ENCODE measurements at regions not wholly inside any gene's neighbourhood (a gene's known extent, or its start where the extent isn't known, plus 50 kb on each side); places are given as distances from the start of the nearest gene placed in this dataset.

DNA sequence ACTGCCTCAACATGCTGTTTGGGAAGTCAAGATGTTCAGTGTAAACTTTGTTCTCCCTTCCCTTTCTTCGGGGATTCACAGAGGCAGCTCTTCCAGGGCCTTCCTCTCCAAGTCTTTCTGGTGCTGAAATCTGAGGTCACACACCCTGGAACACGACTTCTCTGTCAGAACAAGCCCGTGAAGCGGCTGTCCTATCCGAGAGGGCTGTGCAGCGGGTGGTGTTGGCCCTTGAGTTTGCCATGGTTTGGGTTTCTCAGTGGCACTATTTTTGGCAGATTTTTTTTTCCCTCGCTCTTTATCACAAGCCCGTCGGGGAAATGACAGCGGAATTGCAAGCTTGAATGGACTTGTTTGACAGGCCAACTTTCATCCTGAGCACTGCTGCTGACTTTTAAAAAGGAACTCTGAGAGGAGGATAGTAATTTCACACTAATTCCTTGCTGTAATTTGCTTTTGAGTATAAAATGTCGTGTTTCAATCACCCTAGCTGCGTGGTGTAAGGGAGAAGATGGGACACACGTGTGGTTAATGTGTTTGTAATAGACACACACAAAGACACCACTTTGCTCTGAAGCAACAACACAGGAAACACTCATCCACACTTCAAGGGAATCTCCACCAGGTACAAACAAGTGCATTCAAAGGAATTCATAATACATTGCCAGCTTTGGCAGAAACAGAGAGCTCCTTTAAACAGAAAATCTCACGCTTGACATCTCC, 60.1 kb upstream of the TARBP1 start:
- peak; percentile 53 for ATAC-seq
- intact Hi-C loops (cut with DNase I) = loop anchor here (2.0 to 5.0 kb wide), 3 partner anchors 186 to 538 kb away; no protein-coding TSS in a partner anchor
- peak; percentile 81 for DNase-seq (ENCODE audit: missing footprints)

DNA sequence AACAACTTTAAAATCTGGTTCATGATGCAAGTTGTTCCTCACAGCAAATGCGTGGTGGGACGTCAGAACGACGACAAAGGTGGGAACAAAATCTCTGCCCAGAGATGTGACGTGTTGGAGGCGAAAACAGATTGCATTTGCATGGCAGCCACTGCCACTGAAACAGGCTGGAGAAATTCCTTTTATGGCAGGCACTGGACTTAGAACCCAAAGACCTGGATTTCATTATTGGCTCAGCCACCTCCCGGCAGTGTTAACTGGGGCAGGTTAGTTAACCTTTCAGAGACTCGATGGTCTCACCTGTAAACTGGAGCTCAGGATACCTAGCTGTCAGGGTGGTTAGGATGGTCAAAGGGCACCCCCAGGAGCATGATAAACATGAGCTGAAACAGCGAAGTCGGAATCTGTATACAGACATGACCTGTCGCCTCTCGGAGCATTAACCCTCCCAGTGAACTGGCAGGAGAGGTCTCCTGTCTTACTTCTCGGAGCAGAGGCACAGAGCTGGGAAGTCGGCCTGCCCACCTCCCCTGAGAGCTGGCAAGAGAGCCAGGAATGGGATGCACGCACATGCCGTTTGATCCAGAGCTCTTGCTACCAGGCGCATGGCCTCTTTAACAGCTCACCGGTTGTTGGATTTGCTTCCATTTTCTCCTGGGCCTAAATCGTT, 59.2 kb upstream of the TARBP1 start:
- intact Hi-C loops (cut with DNase I) = loop anchor here (2.0 to 5.0 kb wide), 3 partner anchors 187 to 539 kb away; no protein-coding TSS in a partner anchor
- DNase-seq (ENCODE audit: missing footprints) = no peak
- ATAC-seq = no peak

- ATAC-seq (no peak), DNase-seq (ENCODE audit: missing footprints) (no peak)
- intact Hi-C loops (cut with DNase I) = loop anchor here (5.0 kb wide), 2 partner anchors 450 to 540 kb away; no protein-coding TSS in a partner anchor
Measured at GRCh38 chr1:234537236-234537635, 58.3 kb upstream of the TARBP1 start.

- DNase-seq (ENCODE audit: missing footprints) (no peak), ATAC-seq (no peak)
- intact Hi-C loops (cut with DNase I) = loop anchor here (5.0 kb wide), 2 partner anchors 451 to 541 kb away; no protein-coding TSS in a partner anchor
Measured at GRCh38 chr1:234536741-234537140, 57.8 kb upstream of the TARBP1 start.

DNA sequence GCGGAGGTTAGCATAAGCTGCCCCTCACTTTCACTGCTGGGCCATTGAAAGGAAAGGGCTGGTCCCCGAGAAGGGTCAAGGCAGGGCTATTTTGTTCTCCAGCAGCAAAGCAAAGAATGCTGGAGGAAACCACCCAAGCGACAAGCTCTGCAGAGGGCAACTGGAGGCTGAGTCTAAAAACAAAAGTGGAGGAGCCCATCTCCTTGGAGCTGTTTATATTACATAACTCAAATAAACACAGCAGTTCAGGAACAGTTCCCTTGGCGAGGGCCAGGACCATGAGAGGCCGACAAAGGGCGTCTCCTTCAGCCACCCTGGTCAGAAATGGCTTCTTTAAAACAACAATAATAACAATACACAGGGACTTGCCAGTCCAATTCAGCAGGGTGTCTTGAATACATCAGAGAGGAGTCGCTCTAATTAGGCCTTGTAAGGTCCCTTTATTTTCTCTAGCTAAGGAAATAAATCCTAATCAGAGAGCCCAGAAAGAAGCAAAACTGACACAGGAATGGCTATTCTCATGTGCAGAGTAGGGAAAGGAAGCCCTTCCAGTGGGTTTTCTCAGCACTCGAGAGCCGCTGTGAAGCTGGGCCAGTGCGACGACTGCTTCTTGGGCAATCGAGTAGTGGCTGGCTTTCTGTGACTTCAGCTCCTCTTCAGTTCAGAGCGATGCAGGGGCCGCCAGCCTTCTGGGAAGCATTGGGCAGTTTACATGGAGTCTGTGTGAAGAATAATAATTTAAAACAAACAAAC, 57.0 kb upstream of the TARBP1 start:
- intact Hi-C loops (cut with DNase I) = loop anchor here (2.0 to 5.0 kb wide), 3 partner anchors 351 to 541 kb away; no protein-coding TSS in a partner anchor
- ATAC-seq = peak; percentile 47

GRCh38 chr1:234535218-234535617, 56.2 kb upstream of the TARBP1 start:
- intact Hi-C loops (cut with DNase I) = loop anchor here (2.0 to 5.0 kb wide), 3 partner anchors 352 to 542 kb away; no protein-coding TSS in a partner anchor
- ATAC-seq (no peak), DNase-seq (ENCODE audit: missing footprints) (no peak)

More for the DNA sequence above, 57.0 kb upstream of the TARBP1 start:
- DNase-seq (ENCODE audit: missing footprints) = peak; percentile 83

DNA sequence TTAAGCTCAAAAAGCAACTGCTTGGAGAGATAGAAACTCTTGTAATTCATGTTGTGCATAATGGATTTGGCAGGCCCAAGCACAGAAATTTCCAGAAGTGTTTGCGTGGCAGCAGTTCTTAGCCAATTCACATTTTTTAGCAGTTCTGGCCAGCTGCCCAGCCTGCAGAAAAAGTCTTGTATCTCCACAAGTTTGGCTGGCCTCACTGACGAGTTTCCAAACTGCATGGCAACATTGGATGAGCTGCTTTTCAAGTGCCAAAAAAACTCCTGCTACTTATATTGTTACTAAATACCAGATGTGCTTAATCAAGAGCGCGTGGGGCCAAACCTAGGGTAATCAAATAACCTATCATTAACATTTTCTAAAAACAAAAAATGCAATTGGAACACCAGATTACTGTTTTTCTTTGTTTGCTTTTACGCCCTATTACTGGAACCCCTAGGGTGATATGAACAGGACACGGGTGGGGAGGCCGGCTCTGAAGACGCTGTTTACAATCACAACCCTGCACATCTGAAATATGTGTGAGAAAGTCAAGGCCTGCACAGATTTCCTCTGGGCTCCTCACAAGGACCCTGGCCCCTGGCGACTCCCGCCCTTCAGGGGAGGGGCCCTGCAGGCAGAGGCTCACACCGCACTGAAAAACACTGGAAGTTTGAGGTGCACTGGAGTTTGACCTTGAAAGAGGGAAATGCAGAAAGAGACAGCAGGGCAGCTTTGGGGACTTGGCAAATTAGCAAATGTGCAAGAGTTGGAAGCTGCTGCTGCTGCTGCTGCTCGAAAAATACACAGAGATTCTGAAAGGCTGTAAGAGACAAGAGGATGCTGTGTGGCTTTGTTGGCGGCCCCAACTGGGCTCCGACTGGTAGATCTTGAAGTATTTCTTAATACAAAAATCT, 55.2 kb upstream of the TARBP1 start:
- ATAC-seq = peak; percentile 15

GRCh38 chr1:234533034-234533891, 54.3 kb upstream of the TARBP1 start:
- no peak for DNase-seq (ENCODE audit: missing footprints)
- peak; percentile 48 for ATAC-seq
- intact Hi-C loops (cut with DNase I) = loop anchor here (5.0 kb wide), 1 partner anchor 379 kb away; no protein-coding TSS in a partner anchor

More for the DNA sequence above, 55.2 kb upstream of the TARBP1 start:
- intact Hi-C loops (cut with DNase I) = loop anchor here (1.0 to 5.0 kb wide), 3 partner anchors 65 to 378 kb away; no protein-coding TSS in a partner anchor
- peak; percentile 93 for DNase-seq (ENCODE audit: missing footprints)

DNA sequence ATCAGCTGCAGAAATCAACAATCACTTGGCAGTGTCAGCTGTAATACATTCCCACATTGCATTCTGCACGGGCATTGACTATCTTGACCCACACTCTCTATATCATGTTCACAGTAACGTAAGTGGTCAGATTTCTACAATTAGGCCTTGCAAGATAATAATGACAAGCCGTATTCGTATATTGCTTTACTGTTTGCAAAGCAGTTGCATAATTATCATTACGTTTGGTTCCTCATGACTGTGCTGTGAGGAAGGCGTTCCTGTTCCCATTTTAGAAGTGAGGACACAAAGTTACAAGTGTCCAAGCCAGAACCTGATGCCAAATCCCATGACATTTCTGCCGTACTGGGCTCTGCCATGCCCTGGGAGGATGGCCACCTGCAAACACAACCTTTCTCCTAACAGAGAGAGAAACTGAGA, 53.5 kb upstream of the TARBP1 start:
- DNase-seq (ENCODE audit: missing footprints) (no peak), ATAC-seq (peak; percentile 62)
- intact Hi-C loops (cut with DNase I) = loop anchor here (1.0 to 5.0 kb wide), 2 partner anchors 77 to 380 kb away; no protein-coding TSS in a partner anchor

DNA sequence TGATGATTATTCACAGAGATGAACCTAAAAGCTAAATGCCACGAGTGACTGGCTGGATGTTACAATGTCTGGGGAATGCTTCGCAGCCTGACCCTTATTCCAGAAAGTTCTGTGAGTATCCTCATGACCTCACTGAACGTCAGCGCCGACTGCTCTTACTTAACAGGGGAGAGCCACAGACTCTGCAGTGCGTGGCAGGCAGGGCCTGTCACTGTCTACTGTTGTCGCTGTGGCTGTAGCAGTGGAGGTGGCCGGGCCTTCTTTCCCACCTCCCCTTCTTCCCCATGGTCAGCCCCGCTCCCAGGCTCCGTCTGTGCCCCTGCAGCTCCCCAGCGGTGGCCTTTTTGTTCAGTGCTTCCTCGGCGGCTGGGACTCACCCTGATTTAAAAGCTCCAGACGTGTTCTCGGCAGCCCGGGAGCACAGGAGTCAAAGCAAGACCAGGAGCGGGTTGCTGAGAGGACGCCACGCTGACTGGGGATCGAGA, 52.2 kb upstream of the TARBP1 start:
- ATAC-seq (peak; percentile 10), DNase-seq (ENCODE audit: missing footprints) (peak; percentile 78)
- intact Hi-C loops (cut with DNase I) = loop anchor here (5.0 kb wide), 1 partner anchor 381 kb away; no protein-coding TSS in a partner anchor

GRCh38 chr1:234530672-234531071, 51.7 kb upstream of the TARBP1 start:
- ATAC-seq (no peak), DNase-seq (ENCODE audit: missing footprints) (no peak)
- intact Hi-C loops (cut with DNase I) = loop anchor here (5.0 kb wide), 1 partner anchor 382 kb away; no protein-coding TSS in a partner anchor

GRCh38 chr1:234529950-234530237, 50.9 kb upstream of the TARBP1 start:
- ATAC-seq = no peak
- DNase-seq (ENCODE audit: missing footprints) = no peak

DNA sequence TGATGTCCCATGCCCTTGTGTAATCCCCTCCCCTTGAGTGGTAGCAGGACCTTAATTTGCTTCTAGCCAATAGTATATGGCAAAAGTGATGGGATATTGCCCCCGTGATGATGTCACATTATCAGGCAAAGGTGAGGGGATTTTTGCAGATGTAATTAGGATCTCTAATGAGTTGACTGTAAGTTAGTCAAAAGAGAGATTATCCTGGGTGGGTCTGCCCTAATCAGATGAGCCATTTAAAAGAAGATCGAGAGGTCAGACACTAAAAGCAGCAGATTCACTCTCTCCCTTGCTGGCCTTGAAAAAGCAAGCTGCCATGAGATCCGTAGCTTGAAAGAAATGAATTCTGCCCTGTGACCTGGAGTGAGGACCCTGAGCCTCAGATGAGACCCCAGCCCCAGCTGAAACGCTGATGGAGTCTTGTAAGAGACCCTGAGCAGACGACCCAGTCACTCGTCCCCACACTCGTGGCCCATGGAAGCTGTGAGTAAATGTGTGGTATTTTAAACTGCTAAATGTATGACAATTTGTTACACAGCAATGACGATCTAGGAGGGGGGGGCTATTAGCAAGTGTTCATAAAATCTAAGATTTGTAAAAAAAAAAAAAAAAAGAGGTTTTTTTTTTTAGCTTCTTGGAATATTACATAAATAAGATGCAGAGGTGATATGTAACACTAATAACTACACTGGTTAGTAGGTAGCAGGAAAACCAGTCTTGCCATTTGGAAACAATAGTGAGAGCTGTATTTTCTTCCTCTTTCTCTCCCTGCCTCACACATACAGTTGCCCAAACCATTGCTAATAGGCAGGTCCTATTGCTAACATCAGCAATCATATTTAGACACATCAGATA, 50.3 kb upstream of the TARBP1 start:
- intact Hi-C loops (cut with DNase I) = no loop called here
- no peak for ATAC-seq

More at GRCh38 chr1:234529950-234530237, 50.9 kb upstream of the TARBP1 start:
- intact Hi-C loops (cut with DNase I) = loop anchor here (5.0 kb wide), 1 partner anchor 382 kb away; no protein-coding TSS in a partner anchor

More for the DNA sequence above, 50.3 kb upstream of the TARBP1 start:
- no peak for DNase-seq (ENCODE audit: missing footprints)

Measured in Right ventricle myocardium inferior (tissue), 1 donor.